GM21381 (cell line): ENCODE measurements at regions not wholly inside any gene's neighbourhood (a gene's known extent, or its start where the extent isn't known, plus 50 kb on each side); places are given as distances from the start of the nearest gene placed in this dataset.

Experiments used
- ATAC-seq: cut with Tn5 transposase; IDR thresholded peaks from one replicate; pipeline ENCODE4 v1.9.1; 2021; ENCODE audit warnings: mild to moderate bottlenecking, moderate library complexity; ENCODE audit not compliant: unreplicated experiment

DNA sequence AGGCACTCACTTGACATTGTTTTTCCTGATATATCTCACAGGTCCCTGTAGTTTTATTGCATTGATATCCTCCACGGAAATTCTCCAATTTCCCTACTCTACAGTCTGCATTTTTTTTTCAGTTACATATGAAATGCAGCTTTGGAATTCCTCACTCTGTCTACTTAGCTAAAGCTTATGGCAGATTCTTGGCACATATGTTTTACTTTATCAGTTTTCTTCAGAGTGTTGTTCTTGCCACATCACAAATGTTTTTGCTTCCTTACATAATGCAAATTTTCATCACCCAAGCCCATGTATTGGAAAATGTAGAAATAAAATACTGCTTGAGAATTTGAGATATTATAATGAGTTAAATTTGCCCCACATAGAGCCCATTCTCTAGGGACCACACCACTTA, 1895.1 kb downstream of the MRPL39 start:
- ATAC-seq, result no peak

DNA sequence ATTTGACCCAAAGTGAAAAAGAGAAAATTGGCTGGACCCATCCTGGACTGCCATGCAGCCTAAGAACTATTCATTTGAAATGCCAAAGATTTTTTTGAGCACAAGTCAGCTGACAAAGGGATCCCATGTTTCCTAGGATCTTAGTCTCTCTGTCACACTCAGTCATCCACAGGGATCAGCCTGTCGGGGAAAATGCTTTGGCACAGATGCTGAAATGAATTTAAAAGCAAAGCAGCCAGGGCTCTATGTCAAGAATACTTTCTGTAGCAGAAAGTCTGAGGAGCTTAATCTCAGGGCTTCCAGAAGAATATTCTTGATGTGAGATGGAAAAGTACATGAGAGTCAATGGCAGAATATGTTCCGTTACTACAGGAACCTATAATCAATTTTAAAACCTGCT, 1900.8 kb downstream of the MRPL39 start:
- ATAC-seq, result no peak

DNA sequence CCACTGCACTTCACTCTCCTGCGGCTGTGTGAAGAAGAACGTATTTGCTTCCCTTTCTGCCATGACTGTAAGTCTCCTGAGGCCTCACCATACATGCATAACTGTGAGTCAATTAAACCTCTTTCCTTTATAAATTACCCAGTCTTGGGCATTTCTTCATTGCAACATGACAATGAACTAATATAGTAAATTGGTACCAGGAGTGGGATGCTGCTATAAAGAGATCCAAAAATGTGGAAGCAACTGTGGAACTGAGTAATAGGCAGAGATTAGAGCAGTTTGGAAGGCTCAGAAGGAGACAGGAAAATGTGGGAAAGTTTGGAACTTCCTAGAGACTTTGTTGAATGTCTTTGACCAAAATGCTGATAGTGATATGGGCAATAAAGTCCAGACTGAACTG, 1907.9 kb downstream of the MRPL39 start:
- no peak for ATAC-seq

DNA sequence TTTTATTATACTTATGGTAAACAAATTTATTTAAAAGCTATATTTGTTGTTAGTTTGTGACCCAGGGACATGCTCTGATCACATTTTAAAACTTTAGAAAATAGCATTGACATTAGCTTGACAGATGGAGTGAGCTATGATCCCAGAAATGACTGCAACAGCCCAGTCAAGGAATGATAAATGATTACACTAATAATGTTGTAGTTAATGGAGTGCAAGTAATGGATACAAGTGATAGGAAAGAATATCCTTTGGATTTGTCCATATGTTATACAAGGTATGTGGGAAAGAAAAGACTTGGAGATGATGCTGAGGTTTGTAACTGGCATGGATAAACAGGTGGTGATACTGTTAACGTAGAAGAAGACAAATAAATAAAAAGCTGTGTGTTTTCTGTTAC, 1908.7 kb downstream of the MRPL39 start:
- no peak for ATAC-seq

DNA sequence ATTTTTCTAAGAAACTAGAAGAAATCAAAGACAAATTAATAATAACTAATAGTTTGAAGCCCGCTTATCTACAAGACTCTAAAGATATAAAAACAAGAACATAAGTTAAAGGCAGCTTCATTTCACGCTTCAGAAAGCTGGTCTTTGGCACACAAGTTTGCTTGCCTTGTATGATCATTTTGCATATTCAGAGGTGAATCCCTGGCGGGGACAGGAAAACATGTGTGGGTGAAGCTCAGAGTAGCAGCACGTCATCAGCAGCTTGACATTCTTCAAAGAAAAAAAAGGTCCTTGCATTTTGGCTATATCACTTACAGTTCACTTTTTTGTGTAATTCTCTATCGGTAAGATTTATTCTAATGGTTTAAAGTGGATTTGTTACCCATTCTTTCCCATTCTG, 1911.8 kb downstream of the MRPL39 start:
- ATAC-seq, result no peak

DNA sequence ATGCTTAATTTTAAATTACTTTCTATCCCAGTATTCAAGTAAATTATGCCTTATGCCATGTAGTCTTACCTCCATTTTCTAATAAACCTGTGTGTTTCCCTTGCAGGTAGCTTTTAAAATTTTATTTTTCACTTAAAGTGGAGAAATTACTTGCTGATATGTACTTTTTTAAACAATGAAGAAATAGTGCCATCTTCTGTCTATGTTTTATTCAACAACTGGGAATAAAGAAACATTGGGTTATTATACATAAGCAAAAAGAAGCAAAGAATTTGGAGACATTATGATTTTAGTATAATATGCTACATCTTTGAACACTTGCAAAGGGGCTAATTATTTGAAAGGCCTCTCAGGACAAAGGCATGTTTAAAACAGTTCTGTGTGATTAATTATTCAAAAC, 1912.9 kb downstream of the MRPL39 start:
- ATAC-seq, result no peak

DNA sequence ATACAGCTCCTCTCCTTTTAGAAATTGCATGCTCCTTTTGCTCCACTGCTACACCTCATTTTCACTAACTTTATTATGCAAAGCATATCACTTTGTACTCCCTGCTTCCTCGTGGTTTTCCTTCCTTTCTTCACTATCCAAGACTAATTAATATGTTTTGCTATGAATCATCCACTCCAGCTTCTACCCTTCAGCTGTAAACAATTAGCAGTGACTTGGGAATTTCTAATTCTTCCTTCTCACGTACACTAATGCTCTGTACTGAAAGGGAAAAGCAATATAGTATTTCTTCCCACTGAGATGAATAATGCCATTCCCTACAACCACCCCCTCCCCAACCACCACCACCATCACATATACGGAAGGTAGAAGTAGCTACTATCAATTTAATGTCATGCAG, 1917.0 kb downstream of the MRPL39 start:
- no peak for ATAC-seq

DNA sequence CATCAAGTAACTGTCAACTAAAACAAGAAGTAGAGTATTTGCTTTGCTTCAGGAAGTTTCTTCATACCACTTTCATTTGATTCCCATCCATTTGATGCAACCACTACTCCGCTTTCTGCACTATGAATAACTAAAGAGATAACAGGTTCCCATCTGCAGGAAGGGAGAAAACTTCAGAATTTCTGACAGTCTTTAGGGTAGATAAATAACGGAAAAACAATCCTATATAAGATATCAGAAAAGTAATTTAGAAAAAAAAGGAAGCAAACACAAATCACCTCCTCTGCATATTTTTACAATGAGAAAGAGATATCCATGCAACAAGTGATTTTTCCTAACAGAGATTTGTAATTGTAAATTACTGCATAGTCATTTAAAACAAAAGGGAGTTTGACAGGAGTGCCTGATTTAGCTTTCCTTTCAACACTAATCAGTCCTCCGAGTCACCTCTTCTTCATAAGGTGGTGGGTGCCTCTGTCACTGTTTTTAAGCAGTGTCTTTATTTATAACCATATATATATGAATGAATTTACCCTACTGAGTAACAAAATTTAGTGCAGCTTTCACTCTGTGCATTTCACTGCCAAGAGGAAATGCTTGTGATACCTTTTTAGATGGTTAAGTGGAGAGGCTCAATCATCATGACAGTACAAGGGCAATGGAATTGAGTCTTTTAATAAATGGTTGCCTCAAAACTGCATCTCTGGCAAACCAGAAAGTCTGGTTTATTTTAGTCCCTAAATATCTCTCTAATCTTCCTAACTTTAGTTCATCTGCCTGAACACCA, 1920.4 kb downstream of the MRPL39 start:
- ATAC-seq, result no peak

DNA sequence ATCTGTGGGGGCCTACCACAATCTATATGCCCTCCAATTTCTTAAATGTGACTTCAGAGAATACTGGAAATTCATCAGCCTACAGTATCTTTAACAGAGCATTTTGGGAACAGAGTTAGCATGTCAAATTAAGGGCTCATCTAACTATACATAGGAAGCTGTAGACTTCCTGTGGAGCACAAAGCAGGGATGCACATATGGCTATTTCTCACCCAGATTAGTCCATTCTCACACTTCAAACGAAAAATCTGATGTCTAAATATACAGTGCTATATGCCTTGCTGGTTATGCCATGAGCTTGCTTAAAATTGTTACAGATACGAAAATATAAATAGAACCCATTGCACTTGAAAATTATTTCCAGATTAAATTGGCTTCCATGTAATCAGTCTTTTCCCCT, 1922.8 kb downstream of the MRPL39 start:
- ATAC-seq, result no peak

DNA sequence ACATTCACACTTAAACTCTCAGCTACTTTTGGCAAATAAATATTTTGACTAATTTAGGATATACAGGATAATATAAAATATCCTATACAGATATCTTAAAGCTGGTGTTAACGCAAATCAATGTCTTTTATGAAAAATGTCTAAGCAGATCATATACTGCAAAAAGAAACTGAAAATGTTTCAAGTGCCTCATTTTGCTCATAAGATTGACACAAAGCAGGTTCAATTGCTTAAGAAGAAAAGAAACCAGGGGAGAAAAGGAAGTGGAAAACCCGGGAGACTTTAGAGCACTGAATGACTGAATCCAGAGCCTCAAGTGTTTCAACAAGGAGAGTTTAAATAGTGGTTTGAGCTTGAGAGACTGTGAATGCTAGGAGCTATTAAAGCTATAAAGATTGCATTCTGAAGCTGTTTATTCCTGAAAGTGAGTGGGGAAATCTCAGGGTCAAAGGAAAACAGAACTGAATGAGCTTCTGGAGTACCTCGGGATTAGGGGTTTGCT, 1943.0 kb downstream of the MRPL39 start:
- no peak for ATAC-seq

DNA sequence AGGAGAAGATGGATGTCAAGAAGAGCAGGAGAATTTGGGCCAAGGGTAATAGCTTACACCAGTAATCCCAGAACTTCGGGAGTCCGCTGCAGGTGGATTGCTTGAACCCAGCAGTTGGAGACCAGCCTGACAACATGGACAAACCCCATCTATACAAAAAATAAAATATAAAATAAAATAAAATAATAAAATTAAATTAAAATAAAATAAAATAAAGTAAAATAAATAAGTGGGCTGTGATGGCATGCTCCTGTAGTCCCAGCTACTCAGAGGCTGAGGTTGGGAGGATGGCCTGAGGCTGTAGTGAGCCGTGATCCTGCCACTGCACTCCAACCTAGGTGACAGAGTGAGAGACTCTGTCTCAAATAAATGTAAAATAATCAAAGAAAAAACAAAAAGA, 1946.7 kb downstream of the MRPL39 start:
- ATAC-seq, result no peak

DNA sequence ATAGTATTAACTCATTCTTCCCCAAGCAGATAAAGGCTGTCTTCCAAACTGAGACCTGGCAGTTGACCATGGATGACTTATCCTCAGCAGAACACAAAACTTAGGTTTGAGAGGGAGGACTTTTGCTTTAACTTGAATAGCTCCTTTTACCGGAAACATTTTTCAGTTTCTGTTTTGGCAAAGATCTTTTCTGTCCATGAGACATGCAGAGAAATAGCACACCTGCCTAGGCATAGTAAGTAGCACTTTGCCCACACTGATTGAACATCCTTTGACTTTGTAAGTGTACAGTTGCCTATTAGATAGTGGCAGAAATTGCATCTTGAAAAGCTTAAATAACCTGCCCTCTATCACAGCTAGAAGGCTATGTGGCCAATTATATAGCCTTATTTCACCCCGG, 1962.5 kb downstream of the MRPL39 start:
- ATAC-seq, result no peak

DNA sequence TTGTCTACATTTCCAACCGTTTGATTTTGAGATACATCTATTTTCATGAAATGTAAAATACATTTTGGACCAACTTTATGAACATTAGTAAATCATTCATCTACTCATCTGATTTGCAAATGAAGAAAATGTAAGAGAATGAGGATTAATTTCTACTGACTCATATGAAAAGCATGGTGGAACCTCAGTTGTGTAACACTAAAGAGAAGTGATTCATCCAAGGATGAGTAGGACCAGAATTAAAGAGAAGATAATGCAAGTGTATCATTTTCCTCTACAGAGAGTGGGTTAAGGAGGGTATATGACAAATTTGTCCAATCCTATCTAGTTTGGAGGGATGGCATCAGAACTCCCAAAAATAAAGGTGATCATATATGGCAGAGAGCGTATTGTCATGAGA, 1967.6 kb downstream of the MRPL39 start:
- no peak for ATAC-seq

DNA sequence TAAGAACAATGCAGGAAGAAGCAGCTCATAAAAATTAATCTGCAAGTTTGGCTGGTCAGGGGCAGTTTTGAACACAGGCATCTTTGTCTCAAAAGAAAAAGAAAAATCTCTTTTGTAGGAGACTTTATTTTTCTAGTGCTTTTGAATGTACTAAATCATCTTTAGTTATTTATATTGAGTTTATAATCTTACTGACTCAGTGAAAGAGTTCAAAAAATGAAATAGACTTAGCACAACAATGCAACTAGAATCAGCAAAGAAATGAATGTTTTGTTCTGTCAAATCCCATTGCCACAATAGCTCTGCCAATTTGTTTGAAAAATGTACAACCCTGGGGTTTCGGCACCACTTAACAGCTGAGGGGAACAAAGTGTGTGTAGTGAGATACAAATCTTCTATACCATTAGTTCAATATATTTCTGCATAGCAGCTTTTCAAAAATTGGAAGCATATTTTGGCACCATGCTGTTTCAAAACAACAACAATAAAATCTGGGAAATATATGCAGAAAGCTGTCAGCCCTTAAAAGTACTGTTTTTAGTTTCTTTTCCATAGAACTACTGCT, 1969.1 kb downstream of the MRPL39 start:
- ATAC-seq, result no peak

DNA sequence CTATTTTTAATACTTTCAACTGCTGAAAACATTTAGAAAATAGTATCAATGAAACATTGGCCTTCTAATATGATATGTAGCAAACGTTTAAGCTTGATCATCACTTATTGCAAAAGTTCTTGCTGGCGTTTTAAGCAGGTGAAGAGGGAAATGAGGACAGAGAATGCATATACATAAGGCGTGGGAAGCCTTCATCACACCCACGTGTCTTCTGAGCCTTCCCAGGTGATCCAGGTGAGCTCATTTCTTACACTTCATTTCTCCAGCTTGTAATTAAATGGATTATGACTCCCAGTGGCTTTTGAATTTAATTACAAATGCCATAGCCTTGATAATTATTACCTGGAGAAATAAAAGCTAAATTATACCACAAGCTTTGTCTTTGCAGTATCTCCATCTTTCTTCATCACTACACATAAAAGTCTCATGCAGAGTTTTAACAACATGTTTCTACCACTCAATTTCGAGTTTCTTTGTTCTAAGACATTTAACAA, 1973.8 kb downstream of the MRPL39 start:
- no peak for ATAC-seq

DNA sequence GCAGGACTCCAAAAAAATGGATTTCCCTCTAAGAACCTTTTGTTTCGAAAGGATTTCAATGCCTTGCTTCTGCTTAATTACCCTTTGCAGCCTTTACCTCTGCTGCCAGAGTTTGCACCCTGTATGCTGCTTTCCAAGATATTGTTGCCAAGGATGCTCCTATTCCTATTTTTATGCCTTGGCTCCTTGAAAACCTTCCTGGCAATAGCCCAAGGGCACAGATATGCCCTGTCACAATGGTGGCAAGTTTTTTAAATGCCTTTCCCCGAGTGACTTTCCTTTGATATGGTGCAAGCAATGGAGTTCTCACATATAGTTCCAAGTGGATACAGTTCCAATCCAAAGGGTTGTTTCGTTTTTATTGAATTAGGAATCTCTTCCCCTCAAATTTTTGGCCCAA, 1983.0 kb downstream of the MRPL39 start:
- ATAC-seq, result no peak

DNA sequence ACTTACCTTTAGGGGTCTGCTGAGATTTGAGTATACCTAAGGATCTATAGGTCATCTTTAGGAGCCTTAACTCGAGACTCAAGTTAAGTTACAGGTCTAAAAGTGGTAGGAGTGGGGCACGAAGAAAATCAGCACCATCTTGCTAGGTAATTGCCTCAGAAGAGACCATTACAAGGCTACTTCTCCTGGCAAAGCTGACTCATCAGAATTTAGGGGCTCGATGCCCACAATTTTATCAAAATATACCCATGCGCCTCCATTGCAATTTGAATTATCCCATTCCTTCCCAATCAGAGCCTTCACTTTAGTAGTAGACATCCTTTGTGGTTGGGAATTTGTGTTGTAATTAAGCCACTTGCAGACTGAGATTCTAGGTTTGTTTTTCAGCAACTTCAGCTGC, 1994.3 kb downstream of the MRPL39 start:
- ATAC-seq, result no peak

DNA sequence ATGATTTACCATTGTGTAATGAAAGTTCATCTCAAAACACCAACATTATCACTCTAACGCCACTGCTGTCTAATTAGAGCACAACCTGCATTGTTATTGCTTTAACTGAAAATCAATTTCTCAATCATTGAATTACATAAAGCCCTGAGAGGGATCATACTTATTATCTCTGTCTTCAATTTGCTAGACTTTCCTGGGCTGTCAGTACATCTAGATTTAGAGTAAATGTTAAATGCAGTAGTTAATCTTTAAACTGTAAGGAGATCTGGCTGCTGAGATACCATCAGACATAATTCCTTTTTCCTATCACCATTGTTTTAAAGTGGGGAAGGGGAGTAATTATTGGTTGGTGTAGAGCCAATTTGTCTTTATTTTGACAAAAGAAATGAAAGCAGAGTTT, 1995.1 kb downstream of the MRPL39 start:
- no peak for ATAC-seq

DNA sequence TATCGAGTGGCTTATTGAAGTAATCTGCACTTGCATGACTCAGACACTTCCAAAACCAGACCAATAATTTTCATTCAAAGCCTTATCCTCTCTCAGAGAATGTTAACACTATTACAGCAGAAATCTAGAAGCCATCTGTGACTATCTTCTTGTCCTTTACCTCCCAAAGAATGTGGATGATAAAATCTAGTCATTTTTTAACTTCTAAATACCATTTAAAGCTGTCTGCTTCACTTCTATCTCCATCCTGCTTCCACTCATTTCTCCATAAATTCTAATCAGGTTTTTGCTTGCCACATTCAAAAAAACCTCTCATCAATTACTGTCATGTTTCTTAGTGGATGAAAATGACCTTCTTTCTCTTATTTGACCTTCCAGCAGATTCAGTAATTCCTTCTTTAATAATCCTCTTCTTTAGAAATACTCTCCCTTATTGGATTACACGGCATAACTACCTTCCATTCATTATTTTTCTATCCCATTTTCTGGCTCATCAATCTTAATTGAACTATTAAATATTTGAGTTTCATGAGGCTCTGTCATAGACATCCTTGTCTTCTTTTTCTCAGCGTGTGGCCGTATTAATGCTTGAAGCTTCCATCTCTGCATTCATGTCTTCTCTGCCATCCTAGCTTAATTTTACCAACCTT, 1999.4 kb downstream of the MRPL39 start:
- no peak for ATAC-seq

DNA sequence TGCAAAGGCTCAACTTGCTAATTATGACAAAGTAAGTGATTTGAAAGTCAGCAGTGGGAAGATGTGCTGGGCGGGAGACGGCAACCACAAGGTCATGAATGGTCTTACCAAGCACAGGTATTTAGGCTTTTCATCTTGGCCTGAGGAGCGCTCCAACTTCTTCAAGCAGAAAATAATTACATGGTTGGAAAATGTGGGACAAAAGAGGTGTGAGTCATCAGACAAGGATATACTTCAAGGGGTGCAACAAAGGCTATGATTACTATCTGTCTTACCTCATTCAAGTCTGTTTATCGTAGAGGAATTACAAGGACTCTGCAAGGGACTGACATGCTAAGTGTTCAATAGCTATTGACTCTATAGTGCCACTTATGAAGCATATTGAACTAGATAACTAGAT, 2005.7 kb downstream of the MRPL39 start:
- ATAC-seq, result no peak

DNA sequence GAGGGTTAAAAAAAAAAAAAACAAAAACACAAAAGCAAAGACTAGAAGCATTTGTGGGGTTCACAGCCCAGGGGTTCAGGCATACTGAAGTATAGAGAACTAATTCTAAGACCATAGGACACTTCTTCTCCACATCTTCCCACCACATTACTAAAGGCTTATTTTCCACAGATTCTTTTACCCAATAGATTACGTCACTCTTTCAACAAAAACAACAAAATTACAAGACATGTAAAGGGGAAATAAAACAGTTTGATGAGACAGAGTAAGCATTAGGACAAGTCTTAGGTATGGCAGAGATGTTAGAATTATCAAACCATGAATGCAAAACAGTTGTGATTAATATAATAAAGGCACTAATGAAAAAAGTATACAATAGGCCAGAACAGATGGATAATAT, 2013.7 kb downstream of the MRPL39 start:
- ATAC-seq, result no peak

DNA sequence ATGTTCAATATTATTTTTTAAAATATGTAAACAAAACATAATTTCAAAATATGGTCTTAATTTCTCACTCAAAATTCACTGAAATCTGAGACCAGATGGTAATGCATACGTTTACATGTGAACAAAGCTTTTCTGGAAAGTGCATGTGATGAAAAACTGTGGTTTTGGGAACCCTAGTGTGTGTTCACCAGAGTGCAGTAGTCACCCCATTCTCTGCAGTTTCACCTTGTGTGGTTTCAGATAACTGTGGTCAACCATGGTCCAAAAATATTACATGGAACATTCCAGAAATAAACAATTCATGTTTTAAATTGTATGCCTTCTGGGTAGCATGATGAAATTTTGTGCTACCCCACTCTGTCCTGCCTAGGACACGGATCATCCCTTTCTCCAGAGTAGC, 2021.9 kb downstream of the MRPL39 start:
- no peak for ATAC-seq
